Fibroblast of the aortic adventitia (primary cell): ENCODE measurements at regions not wholly inside any gene's neighbourhood (a gene's known extent, or its start where the extent isn't known, plus 50 kb on each side); places are given as distances from the start of the nearest gene placed in this dataset.
"Not testable (repeated sequence)": the region's sequence is repeated elsewhere in the genome, so short reads cannot be mapped to it uniquely, and the experiment has no call there.

Source experiments
- DNase-seq: peaks from one replicate; pipeline ENCODE4 v3.0.0-alpha.2; 2010; ENCODE audit warnings: low read depth
- H3K4me3 ChIP-seq: 2 replicates; pipeline ENCODE4 v1.5.1; 2011; ENCODE audit warnings: low read depth, mild to moderate bottlenecking, control low read depth, low read length, moderate library complexity
- TF ChIP-seq, protein P1 (sequence below): IDR thresholded peaks from 2 replicates; pipeline ENCODE4 v1.5.1; 2011; ENCODE audit warnings: mild to moderate bottlenecking, low read length, control low read depth, inconsistent platforms; ENCODE audit not compliant: insufficient read depth

GRCh38 chr1:185540295-185540694 lies 193.9 kb upstream of the HMCN1 start:
- DNase-seq: no peak
- no peak overlapping the region for H3K4me3 ChIP-seq
- TF ChIP-seq, protein P1, sequence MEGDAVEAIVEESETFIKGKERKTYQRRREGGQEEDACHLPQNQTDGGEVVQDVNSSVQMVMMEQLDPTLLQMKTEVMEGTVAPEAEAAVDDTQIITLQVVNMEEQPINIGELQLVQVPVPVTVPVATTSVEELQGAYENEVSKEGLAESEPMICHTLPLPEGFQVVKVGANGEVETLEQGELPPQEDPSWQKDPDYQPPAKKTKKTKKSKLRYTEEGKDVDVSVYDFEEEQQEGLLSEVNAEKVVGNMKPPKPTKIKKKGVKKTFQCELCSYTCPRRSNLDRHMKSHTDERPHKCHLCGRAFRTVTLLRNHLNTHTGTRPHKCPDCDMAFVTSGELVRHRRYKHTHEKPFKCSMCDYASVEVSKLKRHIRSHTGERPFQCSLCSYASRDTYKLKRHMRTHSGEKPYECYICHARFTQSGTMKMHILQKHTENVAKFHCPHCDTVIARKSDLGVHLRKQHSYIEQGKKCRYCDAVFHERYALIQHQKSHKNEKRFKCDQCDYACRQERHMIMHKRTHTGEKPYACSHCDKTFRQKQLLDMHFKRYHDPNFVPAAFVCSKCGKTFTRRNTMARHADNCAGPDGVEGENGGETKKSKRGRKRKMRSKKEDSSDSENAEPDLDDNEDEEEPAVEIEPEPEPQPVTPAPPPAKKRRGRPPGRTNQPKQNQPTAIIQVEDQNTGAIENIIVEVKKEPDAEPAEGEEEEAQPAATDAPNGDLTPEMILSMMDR: no peak

DNA sequence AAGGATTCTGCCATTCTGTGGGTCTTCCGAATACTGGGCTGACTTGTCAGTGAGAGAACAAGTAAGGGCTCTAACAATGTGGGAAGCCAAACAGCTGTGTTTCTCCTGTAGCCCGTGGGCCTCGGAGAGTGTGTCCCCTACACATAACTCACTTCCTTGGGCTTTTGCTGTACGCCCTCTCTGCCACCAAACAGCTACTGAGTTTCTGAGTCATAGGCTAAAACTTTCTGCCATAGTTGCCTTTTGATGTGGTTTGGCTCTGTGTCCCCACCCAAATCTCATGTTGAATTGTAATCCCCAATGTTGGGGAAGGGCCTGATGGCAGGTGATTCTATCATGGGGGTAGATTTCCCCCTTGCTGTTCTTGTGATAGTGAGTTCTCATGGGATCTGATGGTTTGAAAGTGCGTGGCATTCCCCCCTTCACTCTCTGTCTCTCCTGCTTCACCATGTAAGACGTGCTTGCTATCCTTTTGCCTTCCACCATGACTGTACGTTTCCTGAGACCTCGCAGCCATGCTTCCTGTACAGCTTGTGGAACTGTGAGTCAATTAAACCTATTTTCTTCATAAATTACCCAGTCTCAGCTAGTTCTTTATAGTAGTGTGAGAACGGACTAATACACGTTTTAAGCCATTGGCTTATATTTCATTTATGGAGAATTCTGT lies 194.8 kb upstream of the HMCN1 start:
- H3K4me3 ChIP-seq: no peak overlapping the region
- DNase-seq: no peak
- TF ChIP-seq, protein P1: no peak

DNA sequence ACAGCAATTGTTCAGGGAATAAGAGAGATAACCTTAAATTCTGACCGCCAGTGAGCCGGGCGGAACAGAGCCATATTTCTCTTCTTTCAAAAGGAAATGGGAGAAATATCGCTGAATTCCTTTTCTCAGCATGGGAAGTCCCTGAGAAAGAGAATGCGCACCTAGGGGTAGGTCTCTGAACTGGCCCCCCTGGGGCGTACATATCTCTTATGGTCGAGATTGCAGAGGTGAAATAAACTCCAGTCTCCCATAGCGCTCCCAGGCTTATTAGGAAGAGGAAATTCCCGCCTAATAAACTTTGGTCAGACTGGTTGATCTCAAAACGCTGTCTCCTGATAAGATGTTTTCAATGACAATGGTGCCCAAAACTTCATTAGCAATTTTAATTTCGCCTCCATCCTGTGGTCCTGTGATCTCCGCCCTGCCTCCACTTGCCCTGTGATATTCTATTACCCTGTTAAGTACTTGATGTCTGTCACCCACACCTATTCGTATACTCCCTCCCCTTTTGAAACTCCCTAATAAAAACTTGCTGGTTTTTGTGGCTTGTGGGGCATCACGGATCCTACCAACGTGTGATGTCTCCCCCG lies 195.8 kb upstream of the HMCN1 start:
- H3K4me3 ChIP-seq: not testable (repeated sequence)

DNA sequence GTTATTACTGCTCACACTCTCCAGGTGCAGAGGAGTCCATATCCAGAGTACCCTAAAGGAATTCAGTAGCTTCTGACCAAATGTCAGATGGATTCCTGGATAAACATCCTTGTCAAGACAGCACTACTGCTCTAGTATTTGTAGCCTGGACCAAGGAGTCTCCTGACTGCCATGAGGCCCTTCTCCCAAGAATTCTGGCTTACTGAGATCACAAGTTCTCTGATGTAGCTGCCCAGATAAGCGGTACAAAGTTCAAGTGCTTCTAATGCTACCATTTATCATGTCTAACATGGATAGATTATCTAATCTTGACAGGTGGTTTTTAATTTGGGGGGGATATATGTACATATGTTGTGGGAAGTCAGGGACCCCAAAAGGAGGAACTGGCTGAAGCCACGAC lies 196.6 kb upstream of the HMCN1 start:
- no peak overlapping the region for H3K4me3 ChIP-seq
- TF ChIP-seq, protein P1: no peak
- DNase-seq: no peak

More for the DNA sequence above, 195.8 kb upstream of the HMCN1 start:
- not testable (repeated sequence) for DNase-seq

- TF ChIP-seq, protein P1: no peak
- H3K4me3 ChIP-seq: no peak overlapping the region
- no peak for DNase-seq
Observed at GRCh38 chr1:185536165-185536920, 197.8 kb upstream of the HMCN1 start.

DNA sequence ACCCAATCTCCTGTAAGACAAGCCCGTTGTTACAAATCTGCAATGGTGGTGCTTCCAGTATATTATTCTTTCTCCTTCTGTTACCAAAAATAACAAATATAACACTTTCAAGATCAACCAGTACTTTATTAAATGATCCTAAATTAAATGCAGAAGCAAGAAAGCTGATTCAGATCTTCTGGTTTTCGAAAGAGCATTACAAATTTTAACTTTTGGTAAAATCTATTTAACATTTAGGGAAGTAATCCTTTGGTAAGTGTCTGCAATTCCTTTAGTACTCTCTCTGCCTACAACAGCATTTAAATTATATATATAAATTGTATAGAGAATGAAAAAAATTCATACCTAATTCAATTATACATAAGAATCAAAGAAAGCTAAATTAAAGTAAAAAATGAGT lies 198.6 kb upstream of the HMCN1 start:
- no peak overlapping the region for H3K4me3 ChIP-seq
- TF ChIP-seq, protein P1: no peak
- no peak for DNase-seq

- TF ChIP-seq, protein P1: no peak
- no peak overlapping the region for H3K4me3 ChIP-seq
- no peak for DNase-seq
Observed at GRCh38 chr1:185534801-185535200, 199.4 kb upstream of the HMCN1 start.
